Suppressor macrophage treated with lipopolysaccharide for 1 hour (primary cell): ENCODE measurements at regions not wholly inside any gene's neighbourhood (a gene's known extent, or its start where the extent isn't known, plus 50 kb on each side); places are given as distances from the start of the nearest gene placed in this dataset.

ENCODE experiments used
- DNase-seq, 3 donors: peaks; one replicate each; pipeline ENCODE4 v3.0.0-alpha.2; 2020 to 2022

DNA sequence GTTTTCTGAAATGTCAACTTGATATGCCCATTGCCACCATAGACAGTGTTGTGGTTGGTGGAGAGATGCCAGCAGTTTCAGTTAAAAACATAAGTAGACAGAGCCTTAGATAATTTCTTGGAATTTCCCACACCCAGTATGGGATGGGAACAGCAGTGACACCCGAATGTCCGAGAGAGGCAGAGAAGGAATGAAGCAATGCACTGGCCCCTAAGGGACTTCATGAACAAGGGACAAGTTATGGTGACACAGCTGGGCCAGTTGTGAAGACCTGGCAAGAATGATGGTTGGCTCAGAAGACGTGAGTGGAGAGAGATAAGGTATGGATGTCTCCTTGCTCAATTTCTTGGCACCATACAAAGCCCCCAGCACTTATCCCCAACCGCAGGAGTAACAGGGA is 165.2 kb upstream of the APCDD1 start:
- peak in 1 of 3 donors; percentile 45 for DNase-seq

DNA sequence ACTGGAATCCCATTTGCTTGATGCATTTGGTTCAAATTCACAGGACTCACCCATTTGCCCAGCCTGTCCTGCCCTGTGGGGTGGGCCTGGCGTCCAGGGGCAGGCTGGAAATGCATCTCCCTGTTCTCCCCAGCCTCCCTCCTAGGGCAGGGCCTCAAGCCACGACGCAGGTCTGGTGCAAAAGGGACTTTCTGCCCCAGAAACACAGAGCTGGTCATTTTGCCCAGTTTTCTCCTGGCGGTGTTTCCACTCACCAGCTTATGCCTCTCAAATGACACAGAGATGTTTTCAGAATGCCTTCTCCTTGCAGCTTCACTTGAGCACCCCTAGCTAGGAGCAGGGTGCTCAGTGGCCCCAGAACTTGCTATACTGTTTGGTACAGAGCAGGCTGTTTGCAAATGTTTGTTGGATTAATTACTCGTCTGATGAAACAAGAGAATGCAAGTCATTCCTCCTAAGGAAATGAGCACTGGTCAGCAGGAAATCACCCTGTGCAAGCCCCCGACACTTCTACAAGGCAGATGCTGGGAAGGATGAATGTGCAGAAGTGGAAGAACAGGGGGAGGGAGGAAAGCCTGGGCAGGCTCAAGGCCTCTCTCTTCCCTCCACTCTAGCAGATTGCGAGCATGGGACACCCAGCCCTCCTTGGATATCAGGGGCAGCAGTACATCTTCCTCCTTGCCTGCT is 164.3 kb upstream of the APCDD1 start:
- peak; percentile 42 to 73 (median 48) for DNase-seq

DNA sequence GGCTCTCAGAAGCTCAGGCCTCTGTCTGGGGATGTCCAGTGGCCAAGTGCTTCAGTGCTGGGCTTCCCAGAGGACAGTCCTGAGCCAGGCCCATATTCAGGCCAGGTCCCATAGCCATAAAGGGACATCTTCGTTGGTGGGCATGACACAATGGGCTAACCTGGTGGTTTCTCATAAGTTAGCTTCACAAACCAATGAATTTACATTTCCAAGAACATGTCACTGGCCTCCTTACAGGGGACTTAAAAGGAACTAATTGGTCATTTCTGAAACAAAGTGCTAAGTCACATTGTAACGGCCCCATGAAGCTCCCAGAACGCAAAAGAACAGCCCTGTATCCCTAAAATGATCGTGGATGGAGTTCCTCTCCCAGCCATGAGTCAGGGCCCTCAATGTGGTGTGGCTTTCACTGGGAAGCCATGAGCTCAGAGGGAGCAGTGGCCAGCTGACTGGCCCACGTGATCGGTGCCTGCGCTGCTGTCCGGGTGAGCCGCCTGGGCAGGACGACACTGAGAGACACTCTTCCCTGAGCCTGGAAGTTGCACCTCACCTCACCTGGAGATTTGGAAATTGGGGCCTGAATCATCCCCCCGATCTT is 163.7 kb upstream of the APCDD1 start:
- DNase-seq: peak; percentile 72 to 80 (median 76)

DNA sequence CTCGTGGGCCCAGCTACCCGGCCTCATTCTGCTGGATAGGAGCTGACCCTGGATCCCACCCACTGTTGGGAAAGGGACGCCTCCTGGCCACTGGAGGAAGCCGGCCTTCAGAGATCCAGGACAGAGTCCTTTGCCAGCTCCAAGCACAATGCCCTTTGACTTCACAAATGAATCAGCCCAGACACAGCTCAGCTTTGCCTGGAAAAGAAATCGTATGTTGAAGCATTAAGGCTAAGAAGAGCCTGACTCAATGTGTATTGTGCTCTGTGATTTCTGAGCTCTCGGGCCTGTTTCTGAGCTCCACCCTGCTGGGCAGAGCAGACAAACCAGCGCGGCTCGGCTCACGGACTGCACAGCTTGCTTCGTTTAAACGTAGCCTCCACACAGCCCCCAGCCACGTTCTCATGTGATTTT is 162.9 kb upstream of the APCDD1 start:
- DNase-seq: no peak

DNA sequence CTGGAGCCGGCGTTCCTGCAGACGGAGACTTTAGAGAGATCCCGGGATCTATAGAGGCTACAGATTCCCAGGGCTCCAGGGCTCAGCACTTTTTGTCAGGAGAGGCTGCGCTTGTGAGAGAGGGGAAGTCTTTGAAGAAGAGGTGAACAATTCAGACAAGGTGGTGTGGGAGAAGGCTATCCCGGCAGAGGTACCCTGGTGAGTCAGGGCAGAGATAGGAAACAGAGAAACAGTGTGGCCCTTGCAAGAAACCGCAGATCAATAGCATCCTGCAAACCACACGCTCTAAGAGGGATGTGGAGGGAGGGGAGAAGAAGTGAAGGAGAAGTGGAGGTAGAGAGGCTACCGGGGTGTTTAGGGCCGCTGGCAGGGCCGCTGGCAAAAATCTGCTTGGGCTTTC is 160.5 kb upstream of the APCDD1 start:
- no peak for DNase-seq

DNA sequence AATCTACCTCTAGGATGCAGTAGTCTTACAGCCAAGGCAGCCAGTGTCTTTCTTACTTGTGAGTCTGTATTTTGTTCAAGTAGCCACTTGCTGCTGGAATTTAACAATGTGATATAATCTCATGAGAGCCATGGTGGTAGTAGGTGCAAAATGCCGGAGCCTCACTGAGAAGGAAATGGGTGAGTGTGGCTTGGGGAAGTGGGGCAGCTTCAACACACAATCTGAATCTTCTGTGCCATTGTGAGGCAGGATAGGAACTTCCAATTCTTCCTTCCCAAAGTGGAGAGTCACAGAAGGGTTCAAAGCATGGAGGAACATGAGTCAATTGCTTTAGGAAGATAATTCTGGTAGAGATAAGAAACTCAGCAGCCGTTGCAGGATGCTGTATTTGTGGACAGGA is 158.7 kb upstream of the APCDD1 start:
- DNase-seq: no peak

DNA sequence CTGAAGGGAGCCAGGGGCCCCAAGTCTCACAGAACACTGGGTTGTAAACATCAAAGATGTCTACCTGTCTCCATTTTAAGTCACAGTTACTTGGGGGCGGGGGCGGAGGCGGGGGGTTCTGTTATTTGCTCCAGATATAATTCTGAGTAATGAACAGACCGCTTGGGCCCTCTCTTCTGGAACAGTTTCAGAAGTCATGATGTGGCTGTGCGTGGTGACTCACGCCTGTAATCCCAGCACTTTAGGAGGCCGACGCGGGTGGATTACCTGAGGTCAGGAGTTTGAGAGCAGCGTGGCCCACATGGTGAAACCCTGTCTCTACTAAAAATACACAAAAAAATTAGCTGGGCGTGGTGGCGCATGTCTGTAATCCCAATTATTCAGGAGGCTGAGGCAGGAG is 157.9 kb upstream of the APCDD1 start:
- no peak for DNase-seq

DNA sequence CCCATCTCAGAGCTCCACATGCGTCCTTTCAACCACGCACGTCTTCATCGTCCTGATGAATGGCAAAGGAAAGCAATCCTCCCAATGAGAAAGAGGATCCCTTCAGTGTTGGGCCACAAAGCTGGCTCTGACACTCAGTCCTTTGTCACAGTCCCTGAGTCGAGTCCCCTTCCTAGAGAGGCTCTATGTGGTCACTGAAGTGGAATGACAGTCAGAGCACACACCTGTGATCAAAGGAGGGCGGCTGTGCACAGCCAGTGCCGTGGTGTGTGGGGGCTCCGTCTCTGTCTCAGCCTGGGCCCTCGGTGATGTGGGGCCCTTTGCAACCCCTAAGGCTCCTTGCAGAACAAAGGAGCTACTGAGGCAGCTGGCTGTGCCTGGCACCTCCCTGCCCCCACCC is 157.3 kb upstream of the APCDD1 start:
- DNase-seq: no peak

DNA sequence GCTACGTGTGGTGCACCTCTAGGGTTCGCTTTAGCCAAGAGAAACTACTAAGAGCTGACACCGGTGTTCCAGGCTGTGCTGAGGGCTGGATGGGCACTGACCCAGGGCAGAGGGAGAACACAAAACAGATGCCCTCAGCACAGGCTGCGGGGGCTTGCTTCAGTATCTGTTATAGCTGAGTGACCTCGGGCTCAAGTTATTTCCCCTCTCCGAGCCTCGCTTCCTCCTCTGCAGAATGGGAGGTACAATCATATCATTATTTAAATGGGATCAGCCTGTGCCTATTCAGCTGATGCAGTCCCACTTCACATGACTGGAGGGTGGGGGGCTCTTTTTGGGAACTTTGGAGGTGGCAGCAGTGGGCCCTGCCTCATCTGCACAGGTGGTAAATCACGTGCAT is 156.1 kb upstream of the APCDD1 start:
- DNase-seq: peak in 2 of 3 donors; percentile 33 to 36

DNA sequence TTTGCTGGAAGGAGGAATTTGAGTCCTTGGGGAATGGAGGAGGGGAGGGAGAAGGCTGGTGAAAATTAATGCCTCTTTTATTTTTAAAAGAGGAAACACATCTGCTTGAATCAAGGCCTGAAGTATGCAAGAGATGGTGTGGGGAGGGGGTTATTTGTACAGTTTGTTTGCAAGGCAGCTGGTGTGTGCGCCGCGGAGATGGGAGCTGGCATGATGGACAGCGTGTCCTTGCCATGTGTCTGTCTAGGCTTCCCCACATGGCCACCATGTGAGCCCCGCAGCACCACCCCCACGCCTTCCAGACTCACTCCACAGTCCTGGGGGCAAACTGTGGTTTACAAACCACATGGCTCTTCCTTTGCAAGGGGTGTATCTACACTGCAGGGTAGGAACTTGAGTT is 154.8 kb upstream of the APCDD1 start:
- DNase-seq: no peak

DNA sequence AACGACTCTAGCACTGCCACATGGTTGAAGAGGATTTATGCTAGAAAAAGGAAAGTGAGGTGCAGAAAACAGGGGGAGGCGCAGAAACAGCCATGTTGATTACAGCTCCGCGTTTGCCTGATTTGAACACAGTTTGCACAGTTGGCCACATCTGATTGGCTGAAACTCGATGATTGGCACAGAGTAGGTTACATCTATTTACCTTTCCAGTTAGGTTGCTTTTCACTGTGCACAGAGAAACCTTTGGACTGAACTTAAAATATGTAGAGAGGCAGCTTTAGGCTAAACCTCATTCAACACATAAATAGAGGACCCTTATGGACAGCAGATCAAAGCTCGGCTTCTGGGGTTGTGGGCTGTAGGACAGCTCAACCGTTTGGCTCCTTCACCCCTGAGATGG is 153.7 kb upstream of the APCDD1 start:
- no peak for DNase-seq

DNA sequence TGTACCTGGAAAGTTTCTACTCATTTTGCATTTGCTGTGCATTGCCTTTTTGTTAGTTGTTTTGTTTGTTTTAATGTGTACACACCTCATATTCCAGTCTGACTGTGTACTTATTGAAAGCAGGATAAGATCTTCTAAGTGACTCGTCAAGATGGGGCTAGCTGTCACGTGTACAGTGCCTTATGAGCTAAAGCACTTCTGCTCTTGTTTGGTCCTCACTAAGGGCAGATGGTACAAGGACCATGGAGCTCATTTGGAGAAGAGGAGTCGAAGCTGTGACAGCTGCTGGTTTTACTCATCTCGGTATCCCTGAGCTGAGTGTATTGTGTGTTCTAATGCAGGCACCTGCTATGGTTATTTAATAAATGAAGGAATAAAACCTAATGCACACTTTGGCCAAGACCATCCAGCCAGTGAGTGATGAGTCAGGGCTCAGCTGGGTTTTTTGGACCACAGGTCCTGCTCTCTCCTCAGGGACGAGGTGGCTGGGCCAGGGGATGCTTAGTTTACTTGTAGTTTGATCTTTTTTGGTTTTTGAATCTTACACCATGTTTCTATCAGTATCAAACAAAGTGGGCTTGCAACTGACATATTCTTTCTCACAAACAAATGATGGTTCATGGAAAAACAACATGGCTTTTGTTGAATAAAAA is 152.5 kb upstream of the APCDD1 start:
- peak in 1 of 3 donors; percentile 20 for DNase-seq

DNA sequence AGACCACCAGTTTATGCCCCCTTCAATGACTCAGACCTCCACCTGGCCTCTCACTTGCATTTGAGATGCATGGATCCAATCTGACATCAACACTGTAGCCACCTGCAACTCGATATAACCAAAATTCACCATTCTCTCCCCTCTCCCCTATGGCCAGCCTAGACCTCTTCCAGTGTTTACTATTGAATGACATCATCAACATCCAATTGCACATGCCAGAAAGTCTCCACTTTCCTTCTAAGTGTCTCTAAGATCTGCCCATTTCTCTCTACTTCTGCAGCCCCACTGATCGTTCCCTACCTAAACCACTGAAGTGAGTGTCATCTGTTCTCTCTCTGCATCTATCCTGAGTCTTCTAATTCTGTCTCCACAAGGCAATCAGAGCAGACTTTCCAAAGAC is 151.3 kb upstream of the APCDD1 start:
- DNase-seq: no peak

DNA sequence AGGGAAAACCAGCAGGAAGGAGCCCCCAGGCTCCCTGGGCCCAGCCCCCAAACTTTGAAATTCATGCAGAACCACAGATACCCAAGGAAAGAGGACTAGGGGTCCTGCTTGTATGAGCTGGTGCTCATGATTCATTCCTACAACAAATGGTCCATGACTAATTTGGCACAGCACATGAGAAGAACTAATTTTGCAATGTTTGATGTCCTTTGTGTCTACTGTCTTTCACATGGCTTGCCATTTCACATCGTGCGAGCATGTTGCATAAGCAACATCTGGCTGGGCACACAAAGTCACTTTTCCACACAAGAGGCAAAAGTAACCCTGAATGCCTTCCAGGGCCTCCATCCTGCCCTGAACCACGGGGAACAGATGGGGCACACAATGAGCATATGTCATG is 149.6 kb upstream of the APCDD1 start:
- DNase-seq: peak; percentile 66 to 88 (median 85)

DNA sequence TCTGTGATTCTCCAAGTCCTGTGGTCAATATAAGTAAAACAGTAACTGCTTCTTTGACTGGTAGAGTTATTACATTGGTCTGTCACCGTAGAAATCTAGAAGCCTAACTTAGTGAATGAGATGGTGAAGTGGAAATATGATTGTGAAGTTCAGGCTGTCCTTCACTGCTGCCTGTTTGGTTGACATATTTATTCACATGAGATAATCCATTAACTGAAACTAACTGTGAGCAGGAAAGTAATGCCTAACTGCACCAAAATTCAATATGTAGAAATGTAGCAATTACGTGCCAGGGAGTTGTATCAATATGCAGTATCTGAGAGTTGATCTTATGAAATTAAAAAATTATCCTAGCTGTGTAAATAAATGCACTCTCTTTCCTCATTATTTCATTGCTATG is 147.7 kb upstream of the APCDD1 start:
- DNase-seq: no peak

DNA sequence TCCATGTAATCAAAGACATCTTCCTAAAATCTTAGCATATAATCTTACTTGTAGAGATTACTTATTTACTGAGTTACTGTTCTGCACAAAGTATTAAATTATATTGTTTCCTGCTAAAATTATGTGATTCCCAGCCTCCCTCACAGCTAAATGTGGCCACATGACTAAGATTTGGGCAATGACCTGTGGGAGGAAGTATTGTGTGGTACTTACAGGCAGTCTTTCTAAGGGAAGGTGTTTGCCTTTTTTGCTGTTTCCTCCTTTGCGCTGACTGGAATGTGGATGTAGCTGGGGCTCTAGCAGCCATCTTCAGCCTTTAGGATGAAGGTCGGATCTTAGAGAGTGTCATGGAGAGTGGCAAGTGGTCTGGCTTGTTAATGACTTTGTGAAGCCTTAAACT is 146.3 kb upstream of the APCDD1 start:
- peak; percentile 42 to 63 (median 61) for DNase-seq

DNA sequence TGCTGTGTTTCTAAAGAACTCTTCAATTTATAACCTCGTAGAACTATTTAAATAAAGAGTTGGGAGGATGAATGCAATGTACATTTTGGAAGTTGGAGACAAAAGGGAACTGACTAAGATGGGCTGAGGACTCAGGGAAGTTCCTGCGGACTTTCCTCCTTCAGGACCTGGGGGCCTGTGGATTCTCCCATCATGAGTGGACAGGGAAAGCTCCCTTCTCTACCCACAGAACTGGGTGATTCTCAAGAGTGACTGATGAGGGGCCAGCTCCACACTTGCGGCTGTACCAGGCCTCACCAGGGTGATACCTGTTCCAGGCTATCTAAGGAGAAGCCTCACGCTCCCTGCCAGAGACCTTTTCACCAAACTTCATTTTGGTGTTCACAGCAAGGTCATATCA is 143.8 kb upstream of the APCDD1 start:
- DNase-seq: peak; percentile 76 to 81 (median 81)

DNA sequence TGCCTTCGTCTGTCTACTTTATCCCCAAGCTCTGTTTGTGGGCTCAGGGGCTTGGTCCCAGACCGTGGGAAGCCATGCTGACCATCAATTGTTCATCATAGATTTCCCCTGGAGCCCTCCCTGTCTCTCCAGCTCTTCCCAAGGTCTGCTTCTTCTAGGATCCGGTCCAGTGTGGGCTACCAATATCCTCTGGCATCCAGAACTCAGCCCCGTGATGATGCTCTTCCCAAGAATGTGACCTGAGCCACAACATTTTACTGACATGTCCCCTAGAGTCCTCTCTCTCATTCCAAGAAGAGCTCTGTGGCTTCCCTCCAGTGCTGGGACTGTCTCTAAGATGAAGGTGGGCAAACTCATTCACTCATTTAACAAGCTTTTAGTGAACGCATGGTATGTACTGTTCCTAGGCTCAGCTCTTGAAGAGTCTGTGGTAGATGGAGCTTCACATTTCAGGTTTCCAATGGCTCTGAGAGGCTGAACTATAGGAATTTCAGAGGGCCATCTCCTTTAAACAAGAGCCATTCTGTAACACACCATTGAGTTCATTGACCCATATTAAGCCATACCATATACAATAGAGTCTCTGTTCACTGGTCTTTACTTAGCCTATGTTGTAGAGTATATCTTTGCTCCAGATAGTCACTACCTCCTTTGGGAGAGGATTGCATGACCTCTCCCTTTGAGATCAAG is 142.0 kb upstream of the APCDD1 start:
- DNase-seq: no peak

DNA sequence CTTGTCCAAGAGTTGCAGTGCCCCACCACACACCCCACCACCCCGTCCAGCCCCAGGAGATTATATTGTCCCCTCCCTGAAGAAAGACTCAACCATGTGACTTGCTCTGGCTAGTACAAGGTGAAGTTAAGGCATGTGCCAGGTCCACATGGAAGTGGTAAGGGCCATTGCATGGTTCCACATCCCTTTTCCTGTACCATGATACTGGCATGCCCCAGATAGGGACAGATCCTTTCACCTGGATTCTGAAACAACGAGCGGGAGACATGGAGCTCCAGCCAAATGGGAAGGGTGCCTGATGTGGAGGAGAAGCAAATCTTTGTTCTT is 141.5 kb upstream of the APCDD1 start:
- no peak for DNase-seq

DNA sequence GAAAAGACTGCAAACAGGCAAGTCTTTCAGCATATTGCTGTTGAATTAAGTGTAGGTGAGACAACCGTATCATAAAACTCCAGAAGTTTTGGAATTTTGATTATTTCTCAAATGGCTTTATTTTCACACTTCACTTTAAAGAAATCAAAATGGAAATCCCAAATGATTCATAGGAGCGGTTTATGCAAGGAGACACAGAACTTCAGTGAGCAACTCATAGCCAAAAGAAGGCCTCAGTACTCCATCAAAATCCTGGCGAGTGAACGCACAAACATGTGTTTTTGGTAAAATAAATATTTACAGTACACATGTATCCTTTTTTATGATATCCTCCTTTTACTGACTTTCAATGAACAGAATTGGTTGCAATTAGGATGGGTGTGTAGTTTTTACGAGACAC is 140.4 kb upstream of the APCDD1 start:
- peak in 2 of 3 donors; percentile 75 to 82 for DNase-seq

DNA sequence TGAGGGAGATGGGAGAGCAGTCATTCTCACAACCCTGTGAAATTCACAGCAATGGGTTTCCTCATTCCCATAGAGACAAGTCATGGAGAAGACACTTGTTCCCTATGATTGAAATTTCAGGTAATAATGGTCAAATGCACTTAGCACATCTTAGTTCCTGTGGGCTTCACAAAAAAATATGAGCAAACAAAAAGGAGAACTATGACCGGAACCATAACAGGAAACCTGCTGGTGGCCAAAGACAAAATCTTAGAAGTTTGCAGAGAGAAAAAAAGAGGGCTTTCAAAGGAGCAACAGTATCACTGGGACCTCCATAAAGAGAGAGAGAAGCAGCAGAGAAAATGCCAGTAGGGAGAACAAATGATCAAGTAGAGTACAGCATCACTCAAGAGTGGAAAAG is 138.9 kb upstream of the APCDD1 start:
- peak in 1 of 3 donors; percentile 42 for DNase-seq

DNA sequence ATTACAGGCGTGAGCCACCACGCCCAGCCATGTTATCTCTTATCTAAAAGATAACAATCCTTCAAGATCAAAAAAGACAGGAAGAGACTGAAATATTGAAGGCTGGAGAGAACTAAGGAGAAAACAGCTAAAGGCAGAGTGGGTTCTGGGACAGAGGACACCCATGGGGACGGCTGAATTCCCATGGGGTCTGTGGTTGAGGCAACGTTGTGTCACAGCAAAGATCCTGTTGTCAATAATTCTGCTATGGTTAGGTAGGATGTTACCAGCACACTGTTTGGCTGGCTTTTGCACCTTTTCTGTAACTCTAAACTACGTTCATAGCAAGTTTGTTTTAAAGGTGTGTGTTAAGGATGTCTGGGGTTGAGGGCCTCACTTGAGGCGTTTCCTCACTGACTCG is 137.7 kb upstream of the APCDD1 start:
- no peak for DNase-seq

DNA sequence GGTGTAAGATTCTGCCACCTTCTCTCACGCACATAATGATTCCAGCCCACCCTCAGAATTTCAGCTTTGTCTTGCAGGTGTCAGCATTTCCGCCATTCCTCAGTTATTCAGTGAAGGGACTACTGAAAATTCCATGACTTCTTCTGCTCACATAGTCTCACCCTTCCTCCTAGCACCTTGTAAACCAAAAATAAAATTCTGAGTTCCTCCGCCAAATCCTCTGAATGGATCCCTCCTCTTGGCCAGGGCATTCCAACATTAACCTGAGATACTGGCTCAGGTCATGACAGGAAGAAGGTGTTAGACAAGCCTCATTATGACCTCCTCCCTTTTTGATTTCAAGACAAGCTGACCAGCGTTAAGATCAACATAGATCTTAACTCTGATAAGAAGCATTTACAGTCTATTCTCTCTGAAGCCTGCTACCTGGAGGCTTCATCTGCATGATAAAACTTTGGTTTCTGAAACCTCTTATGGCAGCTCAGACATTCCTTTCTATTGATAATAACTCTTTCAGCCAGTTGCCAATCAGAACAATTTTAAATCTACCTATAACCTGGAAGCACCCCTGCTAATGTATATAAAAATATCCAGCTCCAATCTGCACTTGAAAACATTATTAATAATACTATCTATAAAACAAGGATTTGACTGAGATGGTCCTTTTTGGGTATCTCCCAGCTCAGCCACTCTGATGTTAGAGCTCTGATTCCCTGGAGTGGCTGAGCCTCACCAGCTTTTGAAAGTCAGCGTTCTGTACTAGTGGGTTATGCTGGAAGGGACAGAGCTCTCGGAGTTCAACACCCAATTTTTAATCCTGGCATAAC is 136.4 kb upstream of the APCDD1 start:
- no peak for DNase-seq
